ENCODE measurements at regions not wholly inside any gene's neighbourhood (a gene's known extent, or its start where the extent isn't known, plus 50 kb on each side); places are given as distances from the start of the nearest gene placed in this dataset.

DNA sequence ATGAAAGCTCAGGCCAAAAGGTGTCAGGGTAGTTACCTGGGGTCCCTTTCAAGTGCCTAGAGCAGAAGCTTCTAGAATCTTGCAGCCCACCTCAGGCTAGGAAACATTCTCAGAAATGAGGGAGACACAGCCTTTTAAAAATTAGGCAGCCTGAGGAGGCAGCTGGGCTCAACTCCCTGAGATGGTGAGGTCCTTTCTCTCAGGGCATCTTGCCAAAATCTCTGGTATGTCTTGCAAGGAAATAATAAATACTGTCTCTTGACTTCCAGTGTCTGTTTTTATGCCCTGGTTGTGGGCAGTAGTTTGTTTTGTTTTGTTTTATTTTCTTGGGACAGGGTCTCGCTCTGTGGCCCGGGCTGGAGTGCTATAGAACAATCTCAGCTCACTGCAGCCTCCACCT lies 100.9 kb upstream of the APC start:
- H3K4me3 Mint-ChIP-seq = no peak overlapping the region
- WGBS, 2 experiments (ENCODE audit: insufficient coverage in 1 of 2, insufficient read length in 1 of 2) = 93% methylated on average over 2 of the region's 2 CpGs
- TF ChIP-seq, protein P1, sequence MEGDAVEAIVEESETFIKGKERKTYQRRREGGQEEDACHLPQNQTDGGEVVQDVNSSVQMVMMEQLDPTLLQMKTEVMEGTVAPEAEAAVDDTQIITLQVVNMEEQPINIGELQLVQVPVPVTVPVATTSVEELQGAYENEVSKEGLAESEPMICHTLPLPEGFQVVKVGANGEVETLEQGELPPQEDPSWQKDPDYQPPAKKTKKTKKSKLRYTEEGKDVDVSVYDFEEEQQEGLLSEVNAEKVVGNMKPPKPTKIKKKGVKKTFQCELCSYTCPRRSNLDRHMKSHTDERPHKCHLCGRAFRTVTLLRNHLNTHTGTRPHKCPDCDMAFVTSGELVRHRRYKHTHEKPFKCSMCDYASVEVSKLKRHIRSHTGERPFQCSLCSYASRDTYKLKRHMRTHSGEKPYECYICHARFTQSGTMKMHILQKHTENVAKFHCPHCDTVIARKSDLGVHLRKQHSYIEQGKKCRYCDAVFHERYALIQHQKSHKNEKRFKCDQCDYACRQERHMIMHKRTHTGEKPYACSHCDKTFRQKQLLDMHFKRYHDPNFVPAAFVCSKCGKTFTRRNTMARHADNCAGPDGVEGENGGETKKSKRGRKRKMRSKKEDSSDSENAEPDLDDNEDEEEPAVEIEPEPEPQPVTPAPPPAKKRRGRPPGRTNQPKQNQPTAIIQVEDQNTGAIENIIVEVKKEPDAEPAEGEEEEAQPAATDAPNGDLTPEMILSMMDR (conservative IDR thresholded peaks at IDR 0.05) = no peak
- no peak for DNase-seq
- Histone ChIP-seq H3K4me3 (ENCODE audit: low read length) (no peak overlapping the region), H3K9me3 (ENCODE audit: control insufficient read depth, low read length) (peaks cover 21% of the 10 kb centered on the region), H3K9ac (ENCODE audit: extremely low read depth, low read length, poor library complexity, severe bottlenecking) (no peak overlapping the region), H3K27me3 (ENCODE audit: control insufficient read depth, insufficient read depth, low read length, poor library complexity, severe bottlenecking) (no peaks in the 10 kb centered on the region), H3K27ac (ENCODE audit: low read depth, low read length) (no peak overlapping the region), H3K4me1 (ENCODE audit: control insufficient read depth, insufficient read depth, low read length) (no peaks in the 10 kb centered on the region), H3K36me3 (ENCODE audit: control insufficient read depth, insufficient read depth, low read length) (no peaks in the 10 kb centered on the region)
- no peaks in the 10 kb centered on the region for H3K4me1 Mint-ChIP-seq
- H3K9me3 Mint-ChIP-seq = peaks cover 6% of the 10 kb centered on the region
- H3K27ac Mint-ChIP-seq = no peak overlapping the region
- H3K36me3 Mint-ChIP-seq (ENCODE audit: low read depth) = no peaks in the 10 kb centered on the region
- H3K27me3 Mint-ChIP-seq (ENCODE audit: insufficient read depth) = peaks cover 5% of the 10 kb centered on the region

DNA sequence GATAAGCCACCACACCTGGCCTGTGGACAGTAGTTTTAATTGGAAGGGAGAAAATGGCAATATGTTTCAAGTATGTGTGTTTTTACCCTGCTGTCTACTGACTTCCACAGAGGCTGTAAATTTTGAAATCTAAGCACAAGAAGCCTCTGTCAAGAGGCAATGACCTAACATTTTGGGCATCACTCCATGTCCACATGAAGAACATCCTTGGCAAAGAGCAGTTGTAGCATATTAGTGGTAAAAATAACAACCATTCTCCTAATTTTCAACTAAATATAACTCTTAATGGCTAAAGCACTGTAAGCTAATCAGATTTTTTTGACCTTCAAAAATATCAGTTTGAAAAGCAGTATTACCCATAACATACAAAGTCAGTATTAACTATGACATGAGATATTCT lies 100.3 kb upstream of the APC start:
- Mint-ChIP-seq H3K36me3 (ENCODE audit: low read depth) (no peaks in the 10 kb centered on the region), H3K27ac (no peak overlapping the region), H3K4me3 (no peak overlapping the region), H3K4me1 (no peaks in the 10 kb centered on the region), H3K9me3 (peaks cover 2% of the 10 kb centered on the region), H3K27me3 (ENCODE audit: insufficient read depth) (peaks cover 5% of the 10 kb centered on the region)
- no peaks in the 10 kb centered on the region for H3K36me3 ChIP-seq (ENCODE audit: control insufficient read depth, insufficient read depth, low read length)
- peaks cover 15% of the 10 kb centered on the region for H3K9me3 ChIP-seq (ENCODE audit: control insufficient read depth, low read length)
- H3K27me3 ChIP-seq (ENCODE audit: control insufficient read depth, insufficient read depth, low read length, poor library complexity, severe bottlenecking) = no peaks in the 10 kb centered on the region
- no peak overlapping the region for H3K9ac ChIP-seq (ENCODE audit: extremely low read depth, low read length, poor library complexity, severe bottlenecking)
- no peaks in the 10 kb centered on the region for H3K4me1 ChIP-seq (ENCODE audit: control insufficient read depth, insufficient read depth, low read length)
- DNase-seq = no peak
- no peak overlapping the region for H3K27ac ChIP-seq (ENCODE audit: low read depth, low read length)
- TF ChIP-seq, protein P1 (conservative IDR thresholded peaks at IDR 0.05) = no peak
- H3K4me3 ChIP-seq (ENCODE audit: low read length) = no peak overlapping the region

DNA sequence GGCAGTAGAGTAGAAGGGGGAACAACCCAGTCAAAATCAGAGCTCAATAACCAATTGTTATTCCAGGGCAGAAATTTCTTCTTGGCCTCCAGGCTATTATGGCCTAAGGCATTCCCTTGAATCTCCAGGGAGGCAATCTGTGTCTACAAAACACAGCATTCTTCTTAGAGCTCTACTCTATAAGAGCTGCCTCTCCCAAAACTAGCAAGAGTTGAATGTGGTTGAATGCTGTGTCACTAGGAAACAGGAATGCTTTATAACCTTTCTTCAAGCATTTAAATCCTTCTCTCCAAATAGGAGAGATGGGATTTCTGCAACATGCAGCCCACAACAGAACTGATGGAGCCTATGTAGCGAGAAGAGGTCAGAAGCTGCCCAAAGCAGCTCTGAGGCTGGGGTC lies 97.1 kb upstream of the APC start:
- Mint-ChIP-seq H3K36me3 (ENCODE audit: low read depth) (no peaks in the 10 kb centered on the region), H3K4me1 (peaks cover 7% of the 10 kb centered on the region), H3K27ac (no peak overlapping the region), H3K27me3 (ENCODE audit: insufficient read depth) (peaks cover 5% of the 10 kb centered on the region), H3K4me3 (no peak overlapping the region), H3K9me3 (no peaks in the 10 kb centered on the region)
- H3K9ac ChIP-seq (ENCODE audit: extremely low read depth, low read length, poor library complexity, severe bottlenecking) = no peak overlapping the region
- TF ChIP-seq, protein P1 (conservative IDR thresholded peaks at IDR 0.05) = no peak
- H3K9me3 ChIP-seq (ENCODE audit: control insufficient read depth, low read length) = no peaks in the 10 kb centered on the region
- H3K4me3 ChIP-seq (ENCODE audit: low read length) = no peak overlapping the region
- H3K36me3 ChIP-seq (ENCODE audit: control insufficient read depth, insufficient read depth, low read length) = no peaks in the 10 kb centered on the region
- WGBS, 2 experiments (ENCODE audit: insufficient coverage in 1 of 2, insufficient read length in 1 of 2) = 98% methylated on average over 1 of the region's 1 CpG; no CpG with 5 or more reads in 1 of the 2 experiments
- no peaks in the 10 kb centered on the region for H3K27me3 ChIP-seq (ENCODE audit: control insufficient read depth, insufficient read depth, low read length, poor library complexity, severe bottlenecking)
- no peaks in the 10 kb centered on the region for H3K4me1 ChIP-seq (ENCODE audit: control insufficient read depth, insufficient read depth, low read length)
- no peak for DNase-seq
- H3K27ac ChIP-seq (ENCODE audit: low read depth, low read length) = peak overlapping the region; percentile 81
